ENCODE measurements at regions not wholly inside any gene's neighbourhood (a gene's known extent, or its start where the extent isn't known, plus 50 kb on each side); places are given as distances from the start of the nearest gene placed in this dataset.

DNA sequence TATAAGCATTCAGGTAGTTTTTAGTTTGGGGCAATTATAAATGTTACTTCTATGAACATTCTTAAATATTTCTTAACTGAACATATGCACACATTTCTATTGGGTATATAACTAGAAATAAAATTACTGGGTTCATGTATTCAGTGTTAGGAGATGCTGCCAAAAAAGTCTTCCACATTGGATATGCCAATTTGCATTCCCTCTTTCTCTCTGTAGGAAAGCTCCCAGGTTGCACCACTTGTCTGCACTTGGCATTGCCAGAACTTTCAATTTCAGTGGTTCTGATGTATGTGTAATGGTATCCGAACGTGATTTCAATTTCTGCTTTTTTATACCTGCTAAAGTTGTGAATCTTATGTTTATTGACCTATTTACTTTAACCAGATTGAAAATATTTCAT lies 972.1 kb upstream of the PRR20A start:
- no peaks in the 10 kb centered on the region for H3K9me3 ChIP-seq (ENCODE audit: control insufficient read depth, insufficient read depth, low read depth, low read length)
- CTCF ChIA-PET, result no interaction called here

GRCh38 chr13:56173346-56173745 lies 967.4 kb upstream of the PRR20A start:
- POLR2A ChIA-PET, result no interaction called here
- CTCF ChIA-PET, result no interaction called here
- no peaks in the 10 kb centered on the region for H3K4me1 ChIP-seq (ENCODE audit: control insufficient read depth, insufficient read depth, low read length)
- no peak for TF ChIP-seq SALL2 (tag by site-specific recombination; IDR thresholded peaks at IDR 0.05; ENCODE audit: borderline replicate concordance)
- TF ChIP-seq, protein P1, sequence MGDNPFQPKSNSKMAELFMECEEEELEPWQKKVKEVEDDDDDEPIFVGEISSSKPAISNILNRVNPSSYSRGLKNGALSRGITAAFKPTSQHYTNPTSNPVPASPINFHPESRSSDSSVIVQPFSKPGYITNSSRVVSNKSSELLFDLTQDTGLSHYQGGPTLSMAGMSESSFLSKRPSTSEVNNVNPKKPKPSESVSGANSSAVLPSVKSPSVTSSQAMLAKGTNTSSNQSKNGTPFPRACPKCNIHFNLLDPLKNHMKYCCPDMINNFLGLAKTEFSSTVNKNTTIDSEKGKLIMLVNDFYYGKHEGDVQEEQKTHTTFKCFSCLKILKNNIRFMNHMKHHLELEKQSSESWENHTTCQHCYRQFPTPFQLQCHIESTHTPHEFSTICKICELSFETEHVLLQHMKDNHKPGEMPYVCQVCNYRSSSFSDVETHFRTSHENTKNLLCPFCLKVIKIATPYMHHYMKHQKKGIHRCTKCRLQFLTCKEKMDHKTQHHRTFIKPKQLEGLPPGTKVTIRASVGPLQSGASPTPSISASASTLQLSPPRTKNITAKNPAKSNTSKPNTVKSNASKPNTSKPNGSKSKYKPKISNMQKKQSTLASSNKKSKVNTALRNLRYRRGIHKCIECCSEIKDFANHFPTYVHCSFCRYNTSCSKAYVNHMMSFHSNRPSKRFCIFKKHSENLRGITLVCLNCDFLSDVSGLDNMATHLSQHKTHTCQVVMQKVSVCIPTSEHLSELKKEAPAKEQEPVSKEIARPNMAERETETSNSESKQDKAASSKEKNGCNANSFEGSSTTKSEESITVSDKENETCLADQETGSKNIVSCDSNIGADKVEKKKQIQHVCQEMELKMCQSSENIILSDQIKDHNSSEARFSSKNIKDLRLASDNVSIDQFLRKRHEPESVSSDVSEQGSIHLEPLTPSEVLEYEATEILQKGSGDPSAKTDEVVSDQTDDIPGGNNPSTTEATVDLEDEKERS (tag by site-specific recombination; IDR thresholded peaks at IDR 0.05), result no peak
- no peak for TF ChIP-seq ZNF701 (tag by site-specific recombination; IDR thresholded peaks at IDR 0.05)
- TF ChIP-seq KLF9 (tag by site-specific recombination; IDR thresholded peaks at IDR 0.05; ENCODE audit: low read depth), result no peak
- no peak for TF ChIP-seq ZBTB20 (tag by site-specific recombination; IDR thresholded peaks at IDR 0.05)
- TF ChIP-seq ZNF488 (tag by site-specific recombination; IDR thresholded peaks at IDR 0.05), result no peak
- no peak for TF ChIP-seq ZNF707 (tag by site-specific recombination; IDR thresholded peaks at IDR 0.05)
- TF ChIP-seq ZNF248 (tag by site-specific recombination; IDR thresholded peaks at IDR 0.05), result no peak
- no peak for TF ChIP-seq ZNF121 (tag by site-specific recombination; IDR thresholded peaks at IDR 0.05)
- no peak for TF ChIP-seq ZNF521 (tag by site-specific recombination; IDR thresholded peaks at IDR 0.05)
- no peak for TF ChIP-seq GFI1B (tag by site-specific recombination; IDR thresholded peaks at IDR 0.05)
- no peak for TF ChIP-seq PRDM10 (tag by site-specific recombination; IDR thresholded peaks at IDR 0.05)
- TF ChIP-seq ZNF114 (tag by site-specific recombination; IDR thresholded peaks at IDR 0.05), result no peak
- no peak for TF ChIP-seq ZNF501 (tag by site-specific recombination; IDR thresholded peaks at IDR 0.05)
- TF ChIP-seq ZBTB21 (tag by site-specific recombination; IDR thresholded peaks at IDR 0.05), result no peak
- TF ChIP-seq ZNF549 (tag by site-specific recombination; IDR thresholded peaks at IDR 0.05), result no peak
- TF ChIP-seq, protein P2, sequence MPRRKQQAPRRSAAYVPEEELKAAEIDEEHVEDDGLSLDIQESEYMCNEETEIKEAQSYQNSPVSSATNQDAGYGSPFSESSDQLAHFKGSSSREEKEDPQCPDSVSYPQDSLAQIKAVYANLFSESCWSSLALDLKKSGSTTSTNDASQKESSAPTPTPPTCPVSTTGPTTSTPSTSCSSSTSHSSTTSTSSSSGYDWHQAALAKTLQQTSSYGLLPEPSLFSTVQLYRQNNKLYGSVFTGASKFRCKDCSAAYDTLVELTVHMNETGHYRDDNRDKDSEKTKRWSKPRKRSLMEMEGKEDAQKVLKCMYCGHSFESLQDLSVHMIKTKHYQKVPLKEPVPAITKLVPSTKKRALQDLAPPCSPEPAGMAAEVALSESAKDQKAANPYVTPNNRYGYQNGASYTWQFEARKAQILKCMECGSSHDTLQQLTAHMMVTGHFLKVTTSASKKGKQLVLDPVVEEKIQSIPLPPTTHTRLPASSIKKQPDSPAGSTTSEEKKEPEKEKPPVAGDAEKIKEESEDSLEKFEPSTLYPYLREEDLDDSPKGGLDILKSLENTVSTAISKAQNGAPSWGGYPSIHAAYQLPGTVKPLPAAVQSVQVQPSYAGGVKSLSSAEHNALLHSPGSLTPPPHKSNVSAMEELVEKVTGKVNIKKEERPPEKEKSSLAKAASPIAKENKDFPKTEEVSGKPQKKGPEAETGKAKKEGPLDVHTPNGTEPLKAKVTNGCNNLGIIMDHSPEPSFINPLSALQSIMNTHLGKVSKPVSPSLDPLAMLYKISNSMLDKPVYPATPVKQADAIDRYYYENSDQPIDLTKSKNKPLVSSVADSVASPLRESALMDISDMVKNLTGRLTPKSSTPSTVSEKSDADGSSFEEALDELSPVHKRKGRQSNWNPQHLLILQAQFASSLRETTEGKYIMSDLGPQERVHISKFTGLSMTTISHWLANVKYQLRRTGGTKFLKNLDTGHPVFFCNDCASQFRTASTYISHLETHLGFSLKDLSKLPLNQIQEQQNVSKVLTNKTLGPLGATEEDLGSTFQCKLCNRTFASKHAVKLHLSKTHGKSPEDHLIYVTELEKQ (tag by site-specific recombination; IDR thresholded peaks at IDR 0.05; ENCODE audit: borderline replicate concordance), result no peak
- TF ChIP-seq ZNF843 (tag by site-specific recombination; IDR thresholded peaks at IDR 0.05), result no peak
- no peak overlapping the region for H3K4me3 ChIP-seq (ENCODE audit: low read depth, low read length)
- H3K36me3 ChIP-seq (ENCODE audit: control insufficient read depth in 2 of 2, insufficient read depth in 1 of 2, low read length in 2 of 2), result no peaks in the 10 kb centered on the region
- H3K9me3 ChIP-seq (ENCODE audit: control insufficient read depth, insufficient read depth, low read depth, low read length), result no peaks in the 10 kb centered on the region
- H3K27ac ChIP-seq (ENCODE audit: extremely low read depth, low read depth, low read length), result no peak overlapping the region

More for the DNA sequence above, 972.1 kb upstream of the PRR20A start:
- H3K4me1 ChIP-seq (ENCODE audit: control insufficient read depth, insufficient read depth, low read length), result no peaks in the 10 kb centered on the region
- no peaks in the 10 kb centered on the region for H3K36me3 ChIP-seq (ENCODE audit: control insufficient read depth in 2 of 2, insufficient read depth in 1 of 2, low read length in 2 of 2)
- POLR2A ChIA-PET, result no interaction called here
- no peak overlapping the region for H3K27ac ChIP-seq (ENCODE audit: extremely low read depth, low read depth, low read length)
- H3K4me3 ChIP-seq (ENCODE audit: low read depth, low read length), result no peak overlapping the region
- no peak for TF ChIP-seq FEZF1 (tag by site-specific recombination; IDR thresholded peaks at IDR 0.05)
- no peak for TF ChIP-seq ZNF701 (tag by site-specific recombination; IDR thresholded peaks at IDR 0.05)
- TF ChIP-seq BCL11A (tag by site-specific recombination; IDR thresholded peaks at IDR 0.05; ENCODE audit: low read depth), result no peak
- TF ChIP-seq ZBTB17 (tag by site-specific recombination; IDR thresholded peaks at IDR 0.05), result no peak
- TF ChIP-seq ZNF777 (tag by site-specific recombination; IDR thresholded peaks at IDR 0.05; ENCODE audit: borderline replicate concordance), result no peak
- TF ChIP-seq TRIM28 (IDR thresholded peaks at IDR 0.05; ENCODE audit: borderline replicate concordance, low read length), result no peak
- TF ChIP-seq ZNF266 (tag by site-specific recombination; IDR thresholded peaks at IDR 0.05; ENCODE audit: low read depth), result no peak
- TF ChIP-seq ZSCAN23 (tag by site-specific recombination; IDR thresholded peaks at IDR 0.05), result no peak
- TF ChIP-seq ZNF202 (tag by site-specific recombination; IDR thresholded peaks at IDR 0.05; ENCODE audit: borderline replicate concordance), result no peak
- TF ChIP-seq ZSCAN16 (tag by site-specific recombination; IDR thresholded peaks at IDR 0.05), result no peak
- no peak for TF ChIP-seq ZNF350 (tag by site-specific recombination; IDR thresholded peaks at IDR 0.05)
- TF ChIP-seq, protein P3, sequence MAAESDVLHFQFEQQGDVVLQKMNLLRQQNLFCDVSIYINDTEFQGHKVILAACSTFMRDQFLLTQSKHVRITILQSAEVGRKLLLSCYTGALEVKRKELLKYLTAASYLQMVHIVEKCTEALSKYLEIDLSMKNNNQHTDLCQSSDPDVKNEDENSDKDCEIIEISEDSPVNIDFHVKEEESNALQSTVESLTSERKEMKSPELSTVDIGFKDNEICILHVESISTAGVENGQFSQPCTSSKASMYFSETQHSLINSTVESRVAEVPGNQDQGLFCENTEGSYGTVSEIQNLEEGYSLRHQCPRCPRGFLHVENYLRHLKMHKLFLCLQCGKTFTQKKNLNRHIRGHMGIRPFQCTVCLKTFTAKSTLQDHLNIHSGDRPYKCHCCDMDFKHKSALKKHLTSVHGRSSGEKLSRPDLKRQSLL (tag by site-specific recombination; IDR thresholded peaks at IDR 0.05), result no peak
- TF ChIP-seq ZNF561 (tag by site-specific recombination; IDR thresholded peaks at IDR 0.05; ENCODE audit: borderline replicate concordance), result no peak
- no peak for TF ChIP-seq ZNF133 (tag by site-specific recombination; IDR thresholded peaks at IDR 0.05)
